D721Med (cell line): ENCODE measurements at regions not wholly inside any gene's neighbourhood (a gene's known extent, or its start where the extent isn't known, plus 50 kb on each side); places are given as distances from the start of the nearest gene placed in this dataset.

Experiments
- DNase-seq: peaks from one replicate; pipeline ENCODE4 v3.0.0; 2011; ENCODE audit warnings: low spot score; ENCODE audit not compliant: insufficient read length
- FAIRE-seq: peaks from 2 replicates; lab custom pipeline; 2011; peaks lifted over from hg19 to GRCh38; lab: Jason Lieb, UNC
- CTCF ChIP-seq: IDR thresholded peaks from 2 replicates; pipeline ENCODE4 v1.5.1; 2012; ENCODE audit warnings: mild to moderate bottlenecking, control low read depth; ENCODE audit not compliant: insufficient read depth; ENCODE audit errors: missing control alignments

- DNase-seq, result no peak
- TF ChIP-seq CTCF, result no peak
- FAIRE-seq, result no peak
Measured at GRCh38 chr6:139748353-139749146, 374.1 kb upstream of the CITED2 start.

- FAIRE-seq (no peak), DNase-seq (no peak)
- TF ChIP-seq CTCF, result no peak
Measured at GRCh38 chr6:139747154-139747553, 372.7 kb upstream of the CITED2 start.

DNA sequence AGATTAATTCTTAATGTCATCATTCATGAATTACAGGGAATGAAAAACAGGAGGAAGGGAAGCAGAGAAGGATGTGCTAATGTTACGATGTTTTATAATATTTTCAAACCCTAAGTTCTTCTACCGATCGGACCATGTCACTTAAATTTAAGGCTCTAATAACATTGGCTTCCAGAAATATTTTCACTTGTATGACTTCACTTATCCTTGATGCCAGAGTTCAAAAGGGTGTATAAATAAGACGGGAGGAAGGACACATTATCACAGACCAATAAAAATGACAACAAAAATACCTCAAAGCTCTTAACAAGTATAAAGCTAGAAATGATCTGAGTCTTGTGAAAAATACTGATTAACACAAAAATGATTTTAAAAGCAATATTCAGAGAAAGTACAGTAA is 370.4 kb upstream of the CITED2 start:
- no peak for DNase-seq
- FAIRE-seq, result no peak
- no peak for TF ChIP-seq CTCF

- no peak for DNase-seq
- no peak for FAIRE-seq
- TF ChIP-seq CTCF, result no peak
Measured at GRCh38 chr6:139743664-139744437, 369.4 kb upstream of the CITED2 start.

- DNase-seq (no peak), FAIRE-seq (no peak)
- TF ChIP-seq CTCF, result no peak
Measured at GRCh38 chr6:139742671-139743070, 368.2 kb upstream of the CITED2 start.

DNA sequence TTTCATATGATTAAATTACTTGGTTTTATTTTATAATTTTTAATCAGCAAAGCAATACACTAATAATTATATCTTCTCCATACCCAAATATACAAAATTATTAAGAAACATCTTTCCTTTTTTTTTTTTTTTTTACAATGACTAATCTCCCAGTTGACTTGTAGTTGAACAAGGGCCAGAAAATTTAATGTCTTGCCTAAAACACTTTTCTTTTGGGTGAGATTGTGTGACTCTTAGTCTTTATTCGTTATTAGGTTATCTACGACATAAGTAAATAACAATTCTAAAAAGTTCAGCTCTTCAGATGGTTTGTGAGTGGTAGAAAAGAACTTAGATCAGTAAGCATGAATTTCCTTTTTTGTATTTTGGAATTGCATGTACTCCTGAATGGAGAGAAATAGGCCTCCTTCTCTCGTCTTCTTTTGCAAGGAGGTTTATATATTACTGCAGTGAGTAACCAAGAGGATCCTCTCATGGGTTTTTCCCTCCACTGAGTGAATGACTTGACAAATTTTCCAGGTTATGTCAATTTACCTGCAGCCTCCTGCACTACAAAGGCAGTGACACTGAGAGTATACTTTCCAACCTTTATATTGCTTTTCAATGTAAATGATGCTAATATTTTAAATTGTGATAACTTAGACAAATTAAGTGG is 364.5 kb upstream of the CITED2 start:
- FAIRE-seq, result no peak

More for the DNA sequence above, 364.5 kb upstream of the CITED2 start:
- no peak for TF ChIP-seq CTCF
- DNase-seq, result no peak
